A673 (cell line): ENCODE measurements at regions not wholly inside any gene's neighbourhood (a gene's known extent, or its start where the extent isn't known, plus 50 kb on each side); places are given as distances from the start of the nearest gene placed in this dataset.

ENCODE experiments used
- EZH2 ChIP-seq: fragments of 200-600 bp; sonication (generic); IDR thresholded peaks from 2 replicates; pipeline ENCODE4 v1.6.1; 2017; ENCODE audit warnings: borderline replicate concordance, low read depth, mild to moderate bottlenecking, mixed read lengths, antibody characterized with exemption, low read length; ENCODE audit not compliant: poor library complexity, severe bottlenecking
- TF ChIP-seq, protein P1 (sequence below): fragments of 300-800, 200-600 bp; sonication (generic); conservative IDR thresholded peaks from 2 replicates; pipeline ENCODE4 v1.5.1; 2017; ENCODE audit warnings: low read depth, mild to moderate bottlenecking, antibody characterized with exemption, low read length, moderate library complexity, mixed read lengths

DNA sequence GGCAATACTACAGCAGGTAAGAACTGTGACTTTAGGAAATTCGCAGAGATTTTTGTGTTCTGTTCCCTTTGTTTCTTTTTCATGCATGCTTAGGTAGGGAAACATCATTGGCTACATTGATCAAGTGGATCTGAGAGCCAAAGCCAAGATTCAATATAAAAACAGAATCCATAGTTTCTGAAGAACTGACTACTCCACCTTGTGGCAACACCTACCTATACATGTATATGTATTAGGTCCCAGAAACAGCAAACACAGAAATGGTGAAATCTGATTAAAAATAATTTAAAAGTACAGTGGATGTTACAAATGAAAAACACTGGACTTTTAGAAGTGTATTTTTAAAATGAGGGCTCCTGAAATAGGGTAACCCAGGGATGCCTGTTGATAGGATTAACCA is 322.6 kb upstream of the MAOA start:
- TF ChIP-seq, protein P1, sequence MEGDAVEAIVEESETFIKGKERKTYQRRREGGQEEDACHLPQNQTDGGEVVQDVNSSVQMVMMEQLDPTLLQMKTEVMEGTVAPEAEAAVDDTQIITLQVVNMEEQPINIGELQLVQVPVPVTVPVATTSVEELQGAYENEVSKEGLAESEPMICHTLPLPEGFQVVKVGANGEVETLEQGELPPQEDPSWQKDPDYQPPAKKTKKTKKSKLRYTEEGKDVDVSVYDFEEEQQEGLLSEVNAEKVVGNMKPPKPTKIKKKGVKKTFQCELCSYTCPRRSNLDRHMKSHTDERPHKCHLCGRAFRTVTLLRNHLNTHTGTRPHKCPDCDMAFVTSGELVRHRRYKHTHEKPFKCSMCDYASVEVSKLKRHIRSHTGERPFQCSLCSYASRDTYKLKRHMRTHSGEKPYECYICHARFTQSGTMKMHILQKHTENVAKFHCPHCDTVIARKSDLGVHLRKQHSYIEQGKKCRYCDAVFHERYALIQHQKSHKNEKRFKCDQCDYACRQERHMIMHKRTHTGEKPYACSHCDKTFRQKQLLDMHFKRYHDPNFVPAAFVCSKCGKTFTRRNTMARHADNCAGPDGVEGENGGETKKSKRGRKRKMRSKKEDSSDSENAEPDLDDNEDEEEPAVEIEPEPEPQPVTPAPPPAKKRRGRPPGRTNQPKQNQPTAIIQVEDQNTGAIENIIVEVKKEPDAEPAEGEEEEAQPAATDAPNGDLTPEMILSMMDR = peak; percentile 31; the same call in 1 of the 2 replicates
- TF ChIP-seq EZH2 = no peak
